Bronchial epithelial cell (primary cell): ENCODE measurements at regions not wholly inside any gene's neighbourhood (a gene's known extent, or its start where the extent isn't known, plus 50 kb on each side); places are given as distances from the start of the nearest gene placed in this dataset.

Experiments used
- DNase-seq: peaks from one replicate; pipeline ENCODE4 v3.0.0-alpha.2; 2010; ENCODE audit warnings: low read depth
- FAIRE-seq: peaks from 2 replicates; lab custom pipeline; 2011; peaks lifted over from hg19 to GRCh38; lab: Jason Lieb, UNC
- H3K27me3 ChIP-seq: 2 replicates; pipeline ENCODE4 v1.5.1; 2011; ENCODE audit warnings: low read length; ENCODE audit not compliant: control insufficient read depth, insufficient read depth
- H3K36me3 ChIP-seq: 2 replicates; pipeline ENCODE4 v1.5.1; 2011; ENCODE audit warnings: low read length; ENCODE audit not compliant: control insufficient read depth, insufficient read depth
- H3K4me3 ChIP-seq: 2 replicates; pipeline ENCODE4 v1.5.1; 2011; ENCODE audit warnings: mild to moderate bottlenecking, low read depth, low read length, control low read depth
- CTCF ChIP-seq: IDR thresholded peaks from 2 replicates; pipeline ENCODE4 v1.5.1; 2011; ENCODE audit warnings: mild to moderate bottlenecking, moderate library complexity, low read length, control low read depth, inconsistent platforms; ENCODE audit not compliant: insufficient read depth, severe bottlenecking

- Histone ChIP-seq H3K4me3 (no peak overlapping the region), H3K27me3 (no peaks in the 10 kb centered on the region), H3K36me3 (no peaks in the 10 kb centered on the region)
- FAIRE-seq (no peak), DNase-seq (no peak)
- TF ChIP-seq CTCF = no peak
Measured at GRCh38 chr2:189360861-189361260, 80.4 kb upstream of the WDR75 start.

- Histone ChIP-seq H3K36me3 (no peaks in the 10 kb centered on the region), H3K27me3 (no peaks in the 10 kb centered on the region), H3K4me3 (no peak overlapping the region)
- DNase-seq (no peak), FAIRE-seq (no peak)
- TF ChIP-seq CTCF = no peak
Measured at GRCh38 chr2:189362283-189362682, 79.0 kb upstream of the WDR75 start.

GRCh38 chr2:189363559-189363958 is 77.7 kb upstream of the WDR75 start:
- TF ChIP-seq CTCF = no peak
- Histone ChIP-seq H3K27me3 (no peaks in the 10 kb centered on the region), H3K4me3 (no peak overlapping the region), H3K36me3 (no peaks in the 10 kb centered on the region)
- DNase-seq (peak; percentile 89), FAIRE-seq (no peak)

- H3K4me3 ChIP-seq = no peak overlapping the region
- no peak for DNase-seq
- FAIRE-seq = no peak
- no peaks in the 10 kb centered on the region for H3K27me3 ChIP-seq
- no peak for TF ChIP-seq CTCF
- H3K36me3 ChIP-seq = no peaks in the 10 kb centered on the region
Measured at GRCh38 chr2:189364607-189365006, 76.7 kb upstream of the WDR75 start.

- Histone ChIP-seq H3K27me3 (no peaks in the 10 kb centered on the region), H3K4me3 (no peak overlapping the region), H3K36me3 (no peaks in the 10 kb centered on the region)
- FAIRE-seq (no peak), DNase-seq (no peak)
- TF ChIP-seq CTCF = no peak
Measured at GRCh38 chr2:189366349-189366748, 74.9 kb upstream of the WDR75 start.

GRCh38 chr2:189367343-189367742 is 73.9 kb upstream of the WDR75 start:
- no peak overlapping the region for H3K4me3 ChIP-seq
- H3K27me3 ChIP-seq = no peaks in the 10 kb centered on the region
- no peak for TF ChIP-seq CTCF
- H3K36me3 ChIP-seq = no peaks in the 10 kb centered on the region
- FAIRE-seq (no peak), DNase-seq (no peak)
